ACHN (cell line): ENCODE measurements at regions not wholly inside any gene's neighbourhood (a gene's known extent, or its start where the extent isn't known, plus 50 kb on each side); places are given as distances from the start of the nearest gene placed in this dataset.
"Not testable (repeated sequence)": the region's sequence is repeated elsewhere in the genome, so short reads cannot be mapped to it uniquely, and the experiment has no call there.

Experiments
- DNase-seq: peaks from one replicate; pipeline ENCODE4 v3.0.0-alpha.2; 2015
- in situ Hi-C: cut with HindIII; loops from 2 replicates; pipeline ENCODE4 v1.10.0; 2017; ENCODE audit warnings: low sequenced_read_pairs, low pct_ligation_motif_present, low pct_unique_long_range_greater_than_20kb

- in situ Hi-C loops = no loop called here
These were observed 452.7 kb upstream of the HS3ST1 start for GRCh38 chr4:11881364-11881763.

DNA sequence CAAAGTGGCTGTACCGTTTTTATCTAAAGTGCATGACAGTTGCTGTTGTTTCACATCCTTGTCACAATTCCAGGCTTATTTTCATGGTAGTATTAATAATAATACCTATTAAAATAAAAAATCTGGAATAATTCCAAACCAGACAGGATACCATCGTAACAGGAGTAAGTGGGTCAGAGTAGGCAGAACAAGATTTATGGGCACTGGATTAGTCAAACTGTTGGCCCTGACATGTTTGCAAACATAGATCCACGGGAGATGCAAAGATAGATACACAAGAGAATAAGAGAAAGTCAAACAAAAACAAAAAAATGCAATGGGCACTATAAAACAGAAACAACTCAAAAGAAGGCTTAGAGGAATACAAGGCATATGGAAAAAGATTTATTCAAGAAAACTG is 449.5 kb upstream of the HS3ST1 start:
- DNase-seq = no peak
- in situ Hi-C loops = no loop called here

More at GRCh38 chr4:11881364-11881763, 452.7 kb upstream of the HS3ST1 start:
- no peak for DNase-seq

GRCh38 chr4:11876104-11876503 is 447.4 kb upstream of the HS3ST1 start:
- no peak for DNase-seq
- in situ Hi-C loops = no loop called here

GRCh38 chr4:11869191-11869870 is 440.6 kb upstream of the HS3ST1 start:
- DNase-seq = no peak
- in situ Hi-C loops = no loop called here

DNA sequence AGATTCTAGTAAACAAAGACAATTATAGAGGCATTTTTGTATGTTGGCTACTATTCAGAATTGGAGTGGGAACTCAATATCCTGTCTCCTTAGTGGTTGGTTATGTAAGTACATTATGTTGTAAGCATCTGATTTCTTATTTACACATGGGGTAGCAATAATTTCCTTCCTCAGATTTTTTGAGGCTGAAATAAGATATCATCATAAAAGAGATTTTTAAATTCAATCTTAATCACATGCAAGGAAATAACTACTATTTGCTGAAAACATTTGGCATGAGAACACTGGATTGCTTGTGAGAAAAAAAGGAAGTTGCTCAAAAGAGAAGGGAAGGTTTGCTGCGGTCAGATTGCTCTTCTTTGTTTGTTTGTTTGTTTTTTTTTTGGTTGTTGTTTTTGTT is 437.7 kb upstream of the HS3ST1 start:
- in situ Hi-C loops = no loop called here

GRCh38 chr4:11860996-11861395 is 432.3 kb upstream of the HS3ST1 start:
- DNase-seq = no peak
- in situ Hi-C loops = no loop called here

More for the DNA sequence above, 437.7 kb upstream of the HS3ST1 start:
- DNase-seq = no peak

DNA sequence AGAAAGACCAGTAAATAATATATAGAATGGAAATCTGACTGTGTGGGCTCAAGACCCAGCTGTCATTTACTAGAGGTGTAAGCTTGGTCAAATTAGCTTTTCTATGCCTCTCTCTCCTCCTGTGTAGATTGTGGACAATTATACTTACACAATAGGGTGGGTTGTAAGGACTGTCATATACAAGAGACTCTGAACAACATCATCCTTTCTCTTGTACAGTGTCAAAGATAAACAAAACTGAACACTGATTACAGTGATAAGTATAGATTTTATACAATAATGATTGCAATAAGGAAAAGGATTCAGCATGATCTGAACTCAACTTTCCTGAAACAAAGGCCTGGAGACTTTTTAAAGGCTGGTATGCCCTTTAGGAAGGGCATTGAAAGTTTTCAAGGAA is 429.2 kb upstream of the HS3ST1 start:
- in situ Hi-C loops = no loop called here
- DNase-seq = no peak

DNA sequence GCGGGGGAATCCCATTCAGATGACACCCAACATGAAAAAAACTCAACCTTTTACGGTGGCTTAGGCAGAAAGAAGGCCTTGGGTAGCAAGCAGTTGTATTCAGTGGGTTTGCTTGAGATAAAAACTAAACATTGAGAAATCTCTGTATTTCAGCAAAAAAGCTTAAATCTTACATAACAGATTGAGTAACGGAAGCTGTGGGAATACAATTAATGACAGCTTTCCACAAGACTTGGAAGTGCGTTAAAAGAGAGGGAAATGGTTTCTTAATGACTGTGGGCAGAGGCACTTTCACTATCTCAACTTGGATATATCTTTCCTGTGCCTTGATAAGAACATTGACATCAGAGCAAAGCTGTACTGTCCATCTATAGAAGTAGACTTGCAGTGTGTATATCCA is 418.5 kb upstream of the HS3ST1 start:
- in situ Hi-C loops = no loop called here

GRCh38 chr4:11843927-11844326 is 415.2 kb upstream of the HS3ST1 start:
- no peak for DNase-seq
- in situ Hi-C loops = no loop called here

More for the DNA sequence above, 418.5 kb upstream of the HS3ST1 start:
- no peak for DNase-seq

DNA sequence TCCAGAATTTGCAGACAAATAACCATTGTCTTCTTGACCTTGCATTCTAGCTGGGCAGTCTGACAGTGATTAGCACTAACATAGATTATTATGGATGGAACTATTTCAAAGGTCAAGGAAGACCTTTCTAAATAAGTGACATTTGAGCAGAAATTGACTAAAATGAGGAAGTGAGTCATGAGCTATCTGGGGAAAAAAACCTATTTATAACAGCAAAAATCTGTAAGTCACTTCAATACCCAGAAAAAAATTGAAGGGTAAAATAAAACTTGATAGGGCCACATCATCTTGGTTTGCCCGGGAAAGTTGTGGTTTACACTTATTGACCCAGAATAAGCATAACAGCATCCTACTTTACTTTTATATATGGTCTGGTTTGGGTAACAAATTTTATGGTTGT is 414.6 kb upstream of the HS3ST1 start:
- DNase-seq = no peak
- in situ Hi-C loops = no loop called here

GRCh38 chr4:11842620-11843263 is 414.0 kb upstream of the HS3ST1 start:
- in situ Hi-C loops = no loop called here
- DNase-seq = no peak

- no peak for DNase-seq
- in situ Hi-C loops = no loop called here
These were observed 411.2 kb upstream of the HS3ST1 start for GRCh38 chr4:11839889-11840288.

GRCh38 chr4:11831739-11832138 is 403.0 kb upstream of the HS3ST1 start:
- DNase-seq = no peak
- in situ Hi-C loops = no loop called here

GRCh38 chr4:11824566-11824965 is 395.9 kb upstream of the HS3ST1 start:
- DNase-seq = no peak
- in situ Hi-C loops = no loop called here

GRCh38 chr4:11821772-11822430 is 393.2 kb upstream of the HS3ST1 start:
- in situ Hi-C loops = no loop called here
- no peak for DNase-seq

- in situ Hi-C loops = no loop called here
- DNase-seq = no peak
These were observed 388.4 kb upstream of the HS3ST1 start for GRCh38 chr4:11817088-11817487.

DNA sequence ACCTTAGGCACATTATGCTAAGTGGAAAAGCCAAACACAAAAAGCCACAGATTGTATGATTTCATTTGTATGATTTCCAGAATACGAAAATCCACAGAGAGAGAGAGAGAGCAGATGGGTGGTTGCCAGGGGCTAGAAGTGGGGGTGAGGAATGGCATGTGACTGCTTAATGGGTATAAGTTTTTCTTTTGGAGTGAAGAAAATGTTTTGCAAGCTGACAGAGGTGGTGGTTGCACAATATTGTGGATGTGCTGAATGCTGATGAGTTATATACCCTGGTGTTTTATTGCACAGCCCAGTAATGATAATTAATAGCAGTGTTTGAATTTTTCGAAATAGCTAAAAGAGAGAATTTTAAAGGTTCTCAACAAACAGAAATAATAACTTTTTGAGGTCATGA is 386.1 kb upstream of the HS3ST1 start:
- in situ Hi-C loops = no loop called here
- DNase-seq = no peak

DNA sequence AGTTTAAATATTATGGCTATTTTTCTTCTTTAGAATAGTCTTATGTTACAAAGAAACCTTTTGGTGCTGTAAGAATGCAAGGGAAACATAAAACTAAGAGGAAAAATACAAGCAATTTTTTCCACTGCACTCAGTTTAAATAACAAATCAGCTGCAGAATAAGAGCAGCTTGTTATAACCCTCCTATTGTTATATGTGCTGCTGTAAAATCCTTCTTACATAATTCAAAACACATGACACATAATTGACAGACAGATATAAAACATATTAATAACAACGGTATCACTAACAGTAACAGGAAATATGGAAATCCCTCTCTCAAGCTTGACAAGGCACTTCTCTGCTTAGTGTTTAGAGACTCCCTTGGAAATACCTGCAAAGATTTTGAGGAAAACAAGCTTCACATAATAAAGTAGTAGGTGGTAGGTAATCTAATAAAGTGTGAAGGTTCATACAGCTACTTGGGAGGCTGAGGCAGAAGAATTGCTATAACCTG is 385.3 kb upstream of the HS3ST1 start:
- no peak for DNase-seq
- in situ Hi-C loops = no loop called here

DNA sequence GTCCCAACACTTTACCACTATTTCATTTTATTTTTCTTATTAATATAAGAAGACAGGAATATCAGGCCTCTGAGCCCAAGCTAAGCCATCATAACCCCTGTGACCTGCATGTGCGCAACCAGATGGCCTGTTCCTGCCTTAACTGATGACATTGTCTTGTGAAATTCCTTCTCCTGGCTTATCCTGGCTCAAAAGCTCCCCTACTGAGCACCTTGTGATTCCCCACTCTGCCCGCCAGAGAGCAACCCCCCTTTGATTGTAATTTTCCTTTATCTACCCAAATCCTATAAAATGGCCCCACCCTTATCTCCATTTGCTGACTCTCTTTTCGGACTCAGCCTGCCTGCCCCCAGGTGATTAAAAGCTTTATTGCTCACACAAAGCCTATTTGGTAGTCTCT is 382.8 kb upstream of the HS3ST1 start:
- DNase-seq, in situ Hi-C loops: not testable (repeated sequence)

DNA sequence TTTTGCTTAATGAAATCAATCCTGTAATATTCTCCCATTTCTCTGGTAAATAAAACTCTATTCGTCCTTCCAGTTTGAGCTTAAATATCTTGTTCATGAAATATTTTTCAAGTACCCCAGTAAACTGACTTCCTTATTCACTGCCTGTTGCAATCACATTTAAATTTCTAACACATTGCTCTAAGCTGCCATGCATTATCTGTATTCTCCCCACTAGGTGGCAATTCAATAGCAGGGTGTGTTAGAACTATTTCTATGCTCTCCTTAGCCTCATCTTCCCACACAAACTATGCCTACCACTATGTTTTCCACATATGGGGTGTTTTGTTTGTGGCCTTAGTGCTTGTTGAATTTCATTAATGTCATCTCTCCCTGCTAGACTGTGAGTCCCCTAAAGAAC is 377.1 kb upstream of the HS3ST1 start:
- in situ Hi-C loops = no loop called here
- DNase-seq = peak; percentile 46
